Sigmoid colon (tissue), 6 donors: ENCODE measurements at regions not wholly inside any gene's neighbourhood (a gene's known extent, or its start where the extent isn't known, plus 50 kb on each side); places are given as distances from the start of the nearest gene placed in this dataset.

Experiments
- DNase-seq: peaks from one replicate; pipeline ENCODE4 v3.0.0-alpha.2; 2019
- H3K27ac ChIP-seq, 4 donors: fragments of 200-600 bp; sonication (generic); one replicate each; pipeline ENCODE4 v1.5.1; 2016 to 2019; ENCODE audit warnings: mild to moderate bottlenecking in 1 of 4
- H3K27me3 ChIP-seq, 3 donors: fragments of 200-600 bp; sonication (generic); one replicate each; pipeline ENCODE4 v1.5.1; 2019; ENCODE audit warnings: mild to moderate bottlenecking in 1 of 3
- H3K36me3 ChIP-seq, 4 donors: fragments of 200-600 bp; sonication (generic); one replicate each; pipeline ENCODE4 v1.5.1; 2016 to 2019
- H3K4me1 ChIP-seq, 4 donors: fragments of 200-600 bp; sonication (generic); one replicate each; pipeline ENCODE4 v1.5.1; 2017 to 2019
- H3K4me3 ChIP-seq, 4 donors: fragments of 200-600 bp; sonication (generic); one replicate each; pipeline ENCODE4 v1.5.1; 2017 to 2019; ENCODE audit warnings: mild to moderate bottlenecking in 2 of 4, moderate library complexity in 1 of 4
- H3K9me3 ChIP-seq, 4 donors: fragments of 200-600 bp in 3 of 4; sonication (generic) in 3 of 4; one replicate each; pipeline versions ENCODE4 v1.5.1 to v1.6.1; 2013 to 2019
- CTCF ChIP-seq, 4 experiments: fragments of 450-650 bp in 3 of 4; fragments of 200-600 bp in 1 of 4; IDR thresholded peaks; one replicate each; pipeline ENCODE4 v1.5.1; 2016 to 2019; ENCODE audit warnings: antibody characterized with exemption in 4 of 4, mild to moderate bottlenecking in 3 of 4, moderate library complexity in 2 of 4
- EP300 ChIP-seq, 4 donors: sonication (generic); formaldehyde crosslinking; IDR thresholded peaks; one replicate each; pipeline ENCODE4 v1.6.1; 2017; ENCODE audit warnings: antibody characterized with exemption in 4 of 4
- POLR2A ChIP-seq, 2 donors: fragments of 450-650 bp; IDR thresholded peaks; one replicate each; pipeline ENCODE4 v1.6.1; 2016; ENCODE audit warnings: antibody characterized with exemption in 2 of 2, mild to moderate bottlenecking in 2 of 2, moderate library complexity in 2 of 2
- POLR2AphosphoS5 ChIP-seq, 4 donors: sonication (generic); formaldehyde crosslinking; IDR thresholded peaks; one replicate each; pipeline ENCODE4 v1.6.1; 2017; ENCODE audit warnings: antibody characterized with exemption in 4 of 4
- WGBS, 2 donors: extraction: QIAGEN DNeasy Blood & Tissue Kit; methylation state at CpG; one replicate each; pipeline ENCODE4 v1.1.7; 2013; 5-methylcytosine and 5-hydroxymethylcytosine counted together
- intact Hi-C: fragments of 100-400 bp; cut with DNase I; formaldehyde crosslinking; loops from one replicate; pipeline ENCODE4 v1.15.1; 2023
- donor health status: healthy with polysubstance abuse.
- donor health status: healthy.

- DNase-seq: no peak
- no peaks in the 10 kb centered on the region for H3K36me3 ChIP-seq
- no peaks in the 10 kb centered on the region for H3K4me1 ChIP-seq
- TF ChIP-seq POLR2A (IDR thresholded peaks at IDR 0.05) (no peak), CTCF (IDR thresholded peaks at IDR 0.05) (no peak), EP300 (IDR thresholded peaks at IDR 0.05) (no peak), POLR2AphosphoS5 (IDR thresholded peaks at IDR 0.05) (no peak)
- no peaks in the 10 kb centered on the region for H3K27me3 ChIP-seq
- no peaks in the 10 kb centered on the region for H3K9me3 ChIP-seq
- H3K27ac ChIP-seq: no peak overlapping the region
- intact Hi-C loops: no loop called here
- H3K4me3 ChIP-seq: no peak overlapping the region
These were observed 819.6 kb downstream of the TSN start for GRCh38 chr2:122575076-122575475.

- no peaks in the 10 kb centered on the region for H3K36me3 ChIP-seq
- no peaks in the 10 kb centered on the region for H3K4me1 ChIP-seq
- WGBS, 2 donors: 89 to 94% methylated on average over 2 of the region's 2 CpGs
- intact Hi-C loops: no loop called here
- H3K9me3 ChIP-seq: no peaks in the 10 kb centered on the region
- H3K27ac ChIP-seq: no peak overlapping the region
- no peak for DNase-seq
- TF ChIP-seq POLR2AphosphoS5 (IDR thresholded peaks at IDR 0.05) (no peak), EP300 (IDR thresholded peaks at IDR 0.05) (no peak), POLR2A (IDR thresholded peaks at IDR 0.05) (no peak), CTCF (IDR thresholded peaks at IDR 0.05) (no peak)
- H3K4me3 ChIP-seq: no peak overlapping the region
- H3K27me3 ChIP-seq: no peaks in the 10 kb centered on the region
These were observed 827.9 kb downstream of the TSN start for GRCh38 chr2:122583159-122583917.

GRCh38 chr2:122590524-122590923 lies 835.1 kb downstream of the TSN start:
- DNase-seq: no peak
- TF ChIP-seq POLR2A (IDR thresholded peaks at IDR 0.05): no peak
- TF ChIP-seq POLR2AphosphoS5 (IDR thresholded peaks at IDR 0.05): no peak
- no peak for TF ChIP-seq EP300 (IDR thresholded peaks at IDR 0.05)
- no peak for TF ChIP-seq CTCF (IDR thresholded peaks at IDR 0.05)
- no peak overlapping the region for H3K4me3 ChIP-seq

GRCh38 chr2:122595065-122595464 lies 839.6 kb downstream of the TSN start:
- TF ChIP-seq POLR2AphosphoS5 (IDR thresholded peaks at IDR 0.05): no peak
- no peak for TF ChIP-seq POLR2A (IDR thresholded peaks at IDR 0.05)
- TF ChIP-seq EP300 (IDR thresholded peaks at IDR 0.05): no peak
- TF ChIP-seq CTCF (IDR thresholded peaks at IDR 0.05): no peak
- Histone ChIP-seq H3K9me3 (no peaks in the 10 kb centered on the region), H3K4me3 (no peak overlapping the region), H3K4me1 (no peaks in the 10 kb centered on the region), H3K27ac (no peak overlapping the region), H3K36me3 (no peaks in the 10 kb centered on the region), H3K27me3 (no peaks in the 10 kb centered on the region)
- intact Hi-C loops: no loop called here
- 13 to 57% methylated on average over 2 of the region's 2 CpGs for WGBS, 2 donors
- DNase-seq: no peak

More at GRCh38 chr2:122590524-122590923, 835.1 kb downstream of the TSN start:
- Histone ChIP-seq H3K4me1 (no peaks in the 10 kb centered on the region), H3K36me3 (no peaks in the 10 kb centered on the region), H3K27me3 (no peaks in the 10 kb centered on the region), H3K27ac (no peak overlapping the region), H3K9me3 (no peaks in the 10 kb centered on the region)
- intact Hi-C loops: no loop called here
- WGBS, 2 donors: 21 to 71% methylated on average over 3 of the region's 3 CpGs

GRCh38 chr2:122596598-122596997 lies 841.1 kb downstream of the TSN start:
- DNase-seq: no peak
- 52% methylated on average over 3 of the region's 3 CpGs for WGBS, 2 donors
- intact Hi-C loops: no loop called here
- no peaks in the 10 kb centered on the region for H3K27me3 ChIP-seq
- H3K9me3 ChIP-seq: no peaks in the 10 kb centered on the region
- no peaks in the 10 kb centered on the region for H3K4me1 ChIP-seq
- no peaks in the 10 kb centered on the region for H3K36me3 ChIP-seq
- TF ChIP-seq POLR2A (IDR thresholded peaks at IDR 0.05) (no peak), POLR2AphosphoS5 (IDR thresholded peaks at IDR 0.05) (no peak), EP300 (IDR thresholded peaks at IDR 0.05) (no peak), CTCF (IDR thresholded peaks at IDR 0.05) (no peak)
- no peak overlapping the region for H3K27ac ChIP-seq
- no peak overlapping the region for H3K4me3 ChIP-seq
